GM12875 (cell line): ENCODE measurements at regions not wholly inside any gene's neighbourhood (a gene's known extent, or its start where the extent isn't known, plus 50 kb on each side); places are given as distances from the start of the nearest gene placed in this dataset.

Experiments
- H3K4me3 ChIP-seq: one replicate; pipeline ENCODE4 v1.5.1; 2011; ENCODE audit warnings: low read depth, low read length, control low read depth
- TF ChIP-seq, protein P1 (sequence below): IDR thresholded peaks from 2 replicates; pipeline ENCODE4 v1.5.1; 2011; ENCODE audit warnings: low read depth, mild to moderate bottlenecking, control low read depth, inconsistent platforms, low read length, moderate library complexity, borderline replicate concordance; ENCODE audit not compliant: insufficient read depth

DNA sequence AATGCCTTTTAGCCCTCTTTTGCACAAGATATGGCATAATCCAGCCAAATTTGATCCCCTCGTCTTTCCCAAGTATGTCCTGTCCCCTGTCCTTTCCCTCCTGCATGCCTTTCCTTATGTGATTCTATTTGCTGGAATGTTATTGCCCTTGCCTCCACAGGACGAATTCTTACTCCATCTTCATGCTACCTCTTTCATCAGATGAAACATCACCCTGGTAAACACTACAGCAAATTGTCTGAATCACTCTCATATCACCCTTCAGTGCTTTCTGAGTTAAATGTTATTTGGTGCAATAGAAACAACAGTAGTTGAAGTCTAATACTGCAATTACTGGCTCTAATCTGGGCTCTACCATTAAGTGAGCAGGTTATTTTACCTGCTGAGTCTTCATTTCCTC is 52.2 kb upstream of the FAT1 start:
- TF ChIP-seq, protein P1, sequence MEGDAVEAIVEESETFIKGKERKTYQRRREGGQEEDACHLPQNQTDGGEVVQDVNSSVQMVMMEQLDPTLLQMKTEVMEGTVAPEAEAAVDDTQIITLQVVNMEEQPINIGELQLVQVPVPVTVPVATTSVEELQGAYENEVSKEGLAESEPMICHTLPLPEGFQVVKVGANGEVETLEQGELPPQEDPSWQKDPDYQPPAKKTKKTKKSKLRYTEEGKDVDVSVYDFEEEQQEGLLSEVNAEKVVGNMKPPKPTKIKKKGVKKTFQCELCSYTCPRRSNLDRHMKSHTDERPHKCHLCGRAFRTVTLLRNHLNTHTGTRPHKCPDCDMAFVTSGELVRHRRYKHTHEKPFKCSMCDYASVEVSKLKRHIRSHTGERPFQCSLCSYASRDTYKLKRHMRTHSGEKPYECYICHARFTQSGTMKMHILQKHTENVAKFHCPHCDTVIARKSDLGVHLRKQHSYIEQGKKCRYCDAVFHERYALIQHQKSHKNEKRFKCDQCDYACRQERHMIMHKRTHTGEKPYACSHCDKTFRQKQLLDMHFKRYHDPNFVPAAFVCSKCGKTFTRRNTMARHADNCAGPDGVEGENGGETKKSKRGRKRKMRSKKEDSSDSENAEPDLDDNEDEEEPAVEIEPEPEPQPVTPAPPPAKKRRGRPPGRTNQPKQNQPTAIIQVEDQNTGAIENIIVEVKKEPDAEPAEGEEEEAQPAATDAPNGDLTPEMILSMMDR = no peak
- H3K4me3 ChIP-seq = no peak overlapping the region

DNA sequence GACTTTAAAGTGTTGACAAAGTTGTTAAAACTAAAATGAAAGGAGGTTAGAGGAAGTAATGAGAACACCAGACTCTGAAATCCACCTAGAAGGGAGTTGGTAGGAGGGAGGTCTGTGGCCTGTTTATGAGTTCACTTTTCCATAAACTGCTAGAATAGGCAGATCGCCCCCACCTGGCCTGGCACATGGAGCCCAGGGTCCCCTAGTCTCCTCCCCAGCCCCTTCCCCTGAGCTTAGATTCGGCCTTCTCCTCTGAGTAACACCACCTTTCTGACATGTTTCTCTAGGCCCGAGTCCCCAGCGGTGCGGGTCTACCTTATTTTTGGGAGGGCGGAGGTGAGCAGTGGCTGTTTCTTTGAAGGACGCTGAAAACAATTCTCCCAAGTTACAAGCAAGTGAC is 54.5 kb upstream of the FAT1 start:
- no peak overlapping the region for H3K4me3 ChIP-seq
- TF ChIP-seq, protein P1 = no peak

GRCh38 chr4:186780291-186781031 is 56.8 kb upstream of the FAT1 start:
- TF ChIP-seq, protein P1 = no peak
- no peak overlapping the region for H3K4me3 ChIP-seq

GRCh38 chr4:186781032-186781917 is 57.6 kb upstream of the FAT1 start:
- TF ChIP-seq, protein P1 = no peak
- H3K4me3 ChIP-seq = no peak overlapping the region

DNA sequence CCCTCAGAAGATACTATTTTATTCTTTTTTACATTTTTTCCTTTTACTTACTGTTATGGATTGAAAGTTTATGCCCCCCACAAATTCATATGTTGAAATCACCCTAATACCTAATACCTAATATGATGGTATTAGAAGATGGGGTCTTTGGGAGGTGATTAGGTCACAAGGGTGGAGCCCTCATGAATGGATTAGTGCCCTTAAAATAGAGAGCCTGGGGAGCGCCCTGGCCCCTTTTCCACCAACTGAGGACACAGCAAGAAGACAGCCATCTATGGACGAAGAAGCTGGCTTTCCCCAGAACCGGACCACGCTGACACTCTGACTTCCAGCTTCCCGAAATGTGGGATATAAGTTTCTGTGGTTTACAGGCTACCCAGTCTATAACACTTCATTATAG is 58.6 kb upstream of the FAT1 start:
- no peak overlapping the region for H3K4me3 ChIP-seq
- TF ChIP-seq, protein P1 = no peak

DNA sequence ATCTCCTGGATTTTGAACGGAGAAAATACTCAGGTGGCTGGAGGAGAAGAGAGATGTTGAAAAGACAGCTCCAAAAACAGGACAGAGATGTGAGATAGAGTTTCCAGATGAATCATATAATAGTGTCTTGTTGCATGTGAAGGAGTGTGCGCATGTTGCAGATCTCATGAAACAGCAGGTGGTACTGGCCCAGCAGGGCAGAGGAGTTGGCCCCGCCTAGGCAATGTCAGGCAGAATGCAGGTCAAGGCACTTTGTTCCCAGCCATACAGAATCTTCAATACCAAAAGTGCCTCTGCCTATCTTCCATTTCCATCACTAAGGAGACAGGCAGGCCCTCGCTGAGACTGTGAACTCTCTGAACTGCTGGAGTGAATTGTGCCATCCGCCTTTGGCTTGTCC is 63.9 kb upstream of the FAT1 start:
- H3K4me3 ChIP-seq = no peak overlapping the region
- TF ChIP-seq, protein P1 = no peak
